Liver (tissue), 8 donors: ENCODE measurements at regions not wholly inside any gene's neighbourhood (a gene's known extent, or its start where the extent isn't known, plus 50 kb on each side); places are given as distances from the start of the nearest gene placed in this dataset.

Experiments used
- DNase-seq: peaks from one replicate; pipeline ENCODE4 v3.0.0-alpha.2; 2017; ENCODE audit warnings: low spot score
- H3K27ac ChIP-seq, 2 donors: one replicate each; pipeline ENCODE4 v1.7.0; 2013; ENCODE audit warnings: inconsistent platforms in 2 of 2, low read length in 2 of 2, control low read depth in 1 of 2, low read depth in 1 of 2, mild to moderate bottlenecking in 1 of 2
- H3K27me3 ChIP-seq, 4 donors: one replicate each; pipeline versions ENCODE4 v1.6.1 to v1.7.0; 2013; ENCODE audit warnings: low read length in 3 of 4, inconsistent platforms in 1 of 4, mild to moderate bottlenecking in 1 of 4, moderate library complexity in 1 of 4; ENCODE audit not compliant: control insufficient read depth in 4 of 4, insufficient read depth in 4 of 4
- H3K36me3 ChIP-seq, 4 donors: one replicate each; pipeline versions ENCODE4 v1.6.1 to v1.7.0; 2013; ENCODE audit warnings: low read length in 3 of 4, mild to moderate bottlenecking in 3 of 4, low read depth in 1 of 4, moderate library complexity in 1 of 4; ENCODE audit not compliant: control insufficient read depth in 4 of 4, insufficient read depth in 3 of 4
- H3K4me1 ChIP-seq, 4 donors: one replicate each; pipeline versions ENCODE4 v1.6.1 to v1.7.0; 2013; ENCODE audit warnings: low read length in 3 of 4, mild to moderate bottlenecking in 3 of 4, moderate library complexity in 1 of 4; ENCODE audit not compliant: control insufficient read depth in 4 of 4, insufficient read depth in 4 of 4
- H3K4me3 ChIP-seq, 3 donors: one replicate each; pipeline versions ENCODE4 v1.6.1 to v1.7.0; 2013; ENCODE audit warnings: low read length in 3 of 3, control low read depth in 1 of 3, low read depth in 1 of 3, mild to moderate bottlenecking in 1 of 3
- H3K9ac ChIP-seq, 2 donors: one replicate each; pipeline ENCODE4 v1.7.0; 2013; ENCODE audit warnings: low read length in 2 of 2, mild to moderate bottlenecking in 2 of 2, moderate library complexity in 2 of 2, control low read depth in 1 of 2, low read depth in 1 of 2
- H3K9me3 ChIP-seq, 4 donors: one replicate each; pipeline versions ENCODE4 v1.6.1 to v1.7.0; 2013; ENCODE audit warnings: low read length in 3 of 4; ENCODE audit not compliant: control insufficient read depth in 4 of 4
- ATF3 ChIP-seq: IDR thresholded peaks from 2 replicates; pipeline ENCODE4 v1.6.1; 2016; ENCODE audit warnings: antibody characterized with exemption
- CTCF ChIP-seq: fragments of 150-350 bp; IDR thresholded peaks from 2 replicates; pipeline ENCODE4 v1.5.1; 2017; ENCODE audit warnings: improper control_type of control experiment, low read depth, low read length; ENCODE audit not compliant: missing input control
- EGR1 ChIP-seq, 2 donors: IDR thresholded peaks; 2 replicates each; pipeline ENCODE4 v1.6.1; 2016 to 2018; ENCODE audit warnings: antibody characterized with exemption in 2 of 2, low read depth in 2 of 2
- FOXA1 ChIP-seq: IDR thresholded peaks from 2 replicates; pipeline ENCODE4 v1.6.1; 2016; ENCODE audit warnings: antibody characterized with exemption
- FOXA2 ChIP-seq: IDR thresholded peaks from 2 replicates; pipeline ENCODE4 v1.6.1; 2016; ENCODE audit warnings: antibody characterized with exemption
- GABPA ChIP-seq, 2 donors: IDR thresholded peaks in 1 of 2; conservative IDR thresholded peaks in 1 of 2; 2 replicates each; pipeline ENCODE4 v1.6.1; 2016; ENCODE audit warnings: antibody characterized with exemption in 2 of 2, mild to moderate bottlenecking in 1 of 2, moderate library complexity in 1 of 2
- HNF4A ChIP-seq, 2 donors: conservative IDR thresholded peaks; 2 replicates each; pipeline ENCODE4 v1.6.1; 2016; ENCODE audit warnings: antibody characterized with exemption in 2 of 2, mild to moderate bottlenecking in 2 of 2
- HNF4G ChIP-seq: IDR thresholded peaks from 2 replicates; pipeline ENCODE4 v1.6.1; 2016; ENCODE audit warnings: antibody characterized with exemption
- JUND ChIP-seq, 2 donors: IDR thresholded peaks; 2 replicates each; pipeline ENCODE4 v1.6.1; 2016; ENCODE audit warnings: antibody characterized with exemption in 2 of 2
- MAX ChIP-seq: IDR thresholded peaks from 2 replicates; pipeline ENCODE4 v1.6.1; 2016; ENCODE audit warnings: antibody characterized with exemption
- NR2F2 ChIP-seq: IDR thresholded peaks from 2 replicates; pipeline ENCODE4 v1.6.1; 2016; ENCODE audit warnings: antibody characterized with exemption
- RAD21 ChIP-seq, 2 donors: IDR thresholded peaks; 2 replicates each; pipeline ENCODE4 v1.6.1; 2016; ENCODE audit warnings: antibody characterized with exemption in 2 of 2, mild to moderate bottlenecking in 2 of 2
- REST ChIP-seq: IDR thresholded peaks from 2 replicates; pipeline ENCODE4 v1.6.1; 2016; ENCODE audit warnings: antibody characterized with exemption, mild to moderate bottlenecking
- RXRA ChIP-seq, 2 donors: IDR thresholded peaks; 2 replicates each; pipeline ENCODE4 v1.6.1; 2017 to 2018; ENCODE audit warnings: antibody characterized with exemption in 2 of 2, mild to moderate bottlenecking in 1 of 2
- SP1 ChIP-seq: IDR thresholded peaks from 2 replicates; pipeline ENCODE4 v1.6.1; 2018; ENCODE audit warnings: antibody characterized with exemption, mild to moderate bottlenecking
- TAF1 ChIP-seq: conservative IDR thresholded peaks from 2 replicates; pipeline ENCODE4 v1.6.1; 2016; ENCODE audit warnings: antibody characterized with exemption, mild to moderate bottlenecking
- YY1 ChIP-seq: IDR thresholded peaks from 2 replicates; pipeline ENCODE4 v1.6.1; 2016; ENCODE audit warnings: antibody characterized with exemption, mild to moderate bottlenecking
- ZBTB33 ChIP-seq: IDR thresholded peaks from 2 replicates; pipeline ENCODE4 v1.6.1; 2016; ENCODE audit warnings: antibody characterized with exemption
- WGBS: extraction: QIAGEN DNeasy Blood & Tissue Kit; methylation state at CpG from one replicate; pipeline ENCODE4 v1.1.7; 2013; 5-methylcytosine and 5-hydroxymethylcytosine counted together
- donor health status: healthy.
- donor health status: healthy.
- donor health status: healthy.
- donor health status: healthy.
- donor health status: healthy.

GRCh38 chr13:111519490-111520170 is 199.2 kb downstream of the TEX29 start:
- TF ChIP-seq FOXA2 (no peak), CTCF (no peak), GABPA (IDR thresholded peaks at IDR 0.05 in 1 of 2, conservative IDR thresholded peaks at IDR 0.05 in 1 of 2) (no peak), HNF4G (no peak), ATF3 (no peak), YY1 (no peak), HNF4A (conservative IDR thresholded peaks at IDR 0.05) (no peak), FOXA1 (no peak), ZBTB33 (no peak), NR2F2 (no peak), REST (no peak), SP1 (no peak), RAD21 (IDR thresholded peaks at IDR 0.05) (no peak), MAX (no peak), EGR1 (IDR thresholded peaks at IDR 0.05; ENCODE audit: low read depth in 2 of 2) (no peak), RXRA (IDR thresholded peaks at IDR 0.05) (no peak), JUND (IDR thresholded peaks at IDR 0.05) (no peak), TAF1 (no peak)
- no peak overlapping the region for H3K9ac ChIP-seq
- no peak overlapping the region for H3K4me3 ChIP-seq
- no peaks in the 10 kb centered on the region for H3K36me3 ChIP-seq
- no peak overlapping the region for H3K27ac ChIP-seq
- H3K9me3 ChIP-seq: no peaks in the 10 kb centered on the region
- H3K27me3 ChIP-seq: peaks cover 0 to 2% (median 0%) of the 10 kb centered on the region in 4 donors
- WGBS: 82% methylated on average over 25 of the region's 25 CpGs
- no peaks in the 10 kb centered on the region for H3K4me1 ChIP-seq
- DNase-seq: no peak
